LNCaP clone FGC (cell line): ENCODE measurements at regions not wholly inside any gene's neighbourhood (a gene's known extent, or its start where the extent isn't known, plus 50 kb on each side); places are given as distances from the start of the nearest gene placed in this dataset.
"Not testable (repeated sequence)": the region's sequence is repeated elsewhere in the genome, so short reads cannot be mapped to it uniquely, and the experiment has no call there.

Experiments
- DNase-seq: peaks from one replicate; pipeline ENCODE4 v3.0.0-alpha.2; 2011; ENCODE audit warnings: low read depth
- H3K4me3 ChIP-seq: 2 replicates; pipeline ENCODE4 v1.5.1; 2011; ENCODE audit warnings: mild to moderate bottlenecking, low read depth, low read length, control low read depth
- TF ChIP-seq, protein P1 (sequence below): IDR thresholded peaks from 2 replicates; pipeline ENCODE4 v1.5.1; 2012; ENCODE audit warnings: mild to moderate bottlenecking; ENCODE audit not compliant: control insufficient read depth, insufficient read depth; ENCODE audit errors: extremely low read depth

DNA sequence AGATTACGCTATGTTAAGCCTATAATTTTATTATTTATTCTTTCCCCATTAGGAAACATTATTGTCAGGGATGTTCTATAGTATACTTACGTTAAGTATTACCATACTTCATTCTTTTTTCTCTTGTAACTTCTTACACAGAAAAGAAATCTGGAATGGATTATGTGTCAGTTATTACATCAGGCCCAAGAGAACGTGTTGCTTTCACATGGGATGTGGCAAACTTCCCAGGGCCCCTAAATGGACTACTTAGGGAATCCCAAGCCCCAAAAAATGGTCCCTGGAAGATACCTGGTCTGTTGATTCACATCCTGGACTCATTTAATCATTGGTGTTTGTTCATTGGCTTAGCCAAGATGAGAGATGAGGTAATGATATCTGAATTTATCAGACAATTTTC is 249.8 kb downstream of the NRIP1 start:
- DNase-seq: no peak
- no peak overlapping the region for H3K4me3 ChIP-seq
- TF ChIP-seq, protein P1, sequence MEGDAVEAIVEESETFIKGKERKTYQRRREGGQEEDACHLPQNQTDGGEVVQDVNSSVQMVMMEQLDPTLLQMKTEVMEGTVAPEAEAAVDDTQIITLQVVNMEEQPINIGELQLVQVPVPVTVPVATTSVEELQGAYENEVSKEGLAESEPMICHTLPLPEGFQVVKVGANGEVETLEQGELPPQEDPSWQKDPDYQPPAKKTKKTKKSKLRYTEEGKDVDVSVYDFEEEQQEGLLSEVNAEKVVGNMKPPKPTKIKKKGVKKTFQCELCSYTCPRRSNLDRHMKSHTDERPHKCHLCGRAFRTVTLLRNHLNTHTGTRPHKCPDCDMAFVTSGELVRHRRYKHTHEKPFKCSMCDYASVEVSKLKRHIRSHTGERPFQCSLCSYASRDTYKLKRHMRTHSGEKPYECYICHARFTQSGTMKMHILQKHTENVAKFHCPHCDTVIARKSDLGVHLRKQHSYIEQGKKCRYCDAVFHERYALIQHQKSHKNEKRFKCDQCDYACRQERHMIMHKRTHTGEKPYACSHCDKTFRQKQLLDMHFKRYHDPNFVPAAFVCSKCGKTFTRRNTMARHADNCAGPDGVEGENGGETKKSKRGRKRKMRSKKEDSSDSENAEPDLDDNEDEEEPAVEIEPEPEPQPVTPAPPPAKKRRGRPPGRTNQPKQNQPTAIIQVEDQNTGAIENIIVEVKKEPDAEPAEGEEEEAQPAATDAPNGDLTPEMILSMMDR: no peak

- DNase-seq: no peak
- no peak overlapping the region for H3K4me3 ChIP-seq
These were observed 250.5 kb downstream of the NRIP1 start for GRCh38 chr21:14814282-14814681.

DNA sequence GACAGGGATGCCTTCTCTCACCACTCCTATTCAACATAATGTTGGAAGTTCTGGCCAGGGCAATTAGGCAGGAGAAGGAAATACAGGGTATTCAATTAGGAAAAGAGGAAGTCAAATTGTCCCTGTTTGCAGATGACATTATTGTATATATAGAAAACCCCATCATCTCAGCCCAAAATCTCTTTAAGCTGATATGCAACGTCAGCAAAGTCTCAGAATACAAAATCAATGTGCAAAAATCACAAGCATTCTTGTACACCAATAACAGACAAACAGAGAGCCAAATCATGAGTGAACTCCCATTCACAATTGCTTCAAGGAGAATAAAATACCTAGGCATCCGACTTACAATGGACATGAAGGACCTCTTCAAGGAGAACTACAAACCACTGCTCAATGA is 258.1 kb upstream of the SAMSN1 start:
- H3K4me3 ChIP-seq, DNase-seq: not testable (repeated sequence)

More at GRCh38 chr21:14814282-14814681, 250.5 kb downstream of the NRIP1 start:
- TF ChIP-seq, protein P1: no peak

DNA sequence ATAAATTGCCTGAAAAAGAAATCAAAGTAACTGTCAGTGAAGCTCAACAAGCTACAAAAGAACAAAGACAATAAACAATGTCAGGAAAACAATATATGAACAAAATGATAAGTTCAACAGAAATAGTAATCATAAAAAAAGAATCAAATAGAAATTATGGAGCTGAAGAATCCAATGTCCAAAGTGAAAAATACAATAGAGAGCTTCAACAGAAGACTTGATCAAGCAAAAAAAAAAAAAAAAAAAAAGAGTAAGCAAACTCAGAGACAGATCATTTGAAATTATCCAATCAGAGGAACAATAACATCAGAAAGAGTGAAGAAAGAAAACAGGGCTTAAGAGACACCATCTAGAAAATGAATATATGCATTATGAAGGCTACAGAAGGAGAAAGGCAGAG is 251.4 kb upstream of the SAMSN1 start:
- DNase-seq: no peak
- no peak overlapping the region for H3K4me3 ChIP-seq
- TF ChIP-seq, protein P1: no peak

- no peak for DNase-seq
- H3K4me3 ChIP-seq: no peak overlapping the region
- TF ChIP-seq, protein P1: no peak
These were observed 241.2 kb upstream of the SAMSN1 start for GRCh38 chr21:14787312-14787711.

GRCh38 chr21:14785679-14786078 is 239.6 kb upstream of the SAMSN1 start:
- DNase-seq: no peak
- H3K4me3 ChIP-seq: no peak overlapping the region
- TF ChIP-seq, protein P1: no peak

DNA sequence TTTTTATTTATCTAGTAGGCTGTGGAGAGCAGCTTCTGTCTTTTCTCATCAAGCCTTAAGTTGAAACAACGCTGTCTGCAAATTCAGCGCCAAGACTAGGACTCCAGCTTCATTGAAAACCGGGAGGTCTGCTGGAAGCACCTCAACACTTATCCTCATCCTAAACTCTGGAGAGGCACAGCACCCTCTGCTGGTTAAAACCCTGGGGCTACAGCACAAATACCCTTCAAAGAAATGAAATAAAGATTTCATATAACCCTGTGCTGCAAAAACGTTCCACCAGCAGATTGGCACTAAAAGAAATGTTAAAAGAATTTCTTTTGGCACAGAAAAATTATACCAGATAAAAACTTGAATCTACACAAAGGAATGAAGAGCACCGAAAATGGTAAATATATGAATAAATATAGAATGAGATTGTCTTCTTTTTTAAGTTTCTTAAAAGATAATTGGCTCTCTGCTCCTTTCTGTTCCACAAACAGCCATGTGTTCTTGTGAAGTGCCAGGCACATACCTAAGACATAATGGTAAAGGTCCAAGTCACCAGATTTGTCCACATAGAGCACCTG is 227.7 kb upstream of the SAMSN1 start:
- no peak overlapping the region for H3K4me3 ChIP-seq
- no peak for DNase-seq
- TF ChIP-seq, protein P1: peak; percentile 52
